ENCODE measurements at regions not wholly inside any gene's neighbourhood (a gene's known extent, or its start where the extent isn't known, plus 50 kb on each side); places are given as distances from the start of the nearest gene placed in this dataset.

GRCh38 chr1:65687428-65688214, 105.1 kb upstream of the PDE4B start:
- DNase-seq = peak; percentile 77

DNA sequence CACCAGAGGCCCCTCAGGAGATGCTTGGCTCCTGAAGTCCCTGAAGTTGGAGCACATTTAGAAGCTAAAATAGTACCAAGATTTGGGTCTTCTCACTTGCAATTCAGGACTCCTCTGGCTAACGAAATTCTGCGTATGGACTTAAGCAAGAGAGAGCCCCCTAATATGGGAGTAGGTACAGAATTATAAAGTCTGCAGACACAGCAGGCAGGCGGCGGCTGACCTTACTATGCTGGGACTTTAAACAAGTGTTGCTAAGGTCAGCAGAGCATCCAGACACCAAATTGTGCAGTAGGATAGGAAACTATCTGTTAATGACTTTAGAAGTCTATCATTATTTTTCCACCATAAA, 104.5 kb upstream of the PDE4B start:
- DNase-seq = no peak

- no peak for DNase-seq
Measured at GRCh38 chr1:65688848-65689247, 103.8 kb upstream of the PDE4B start.

- no peak for DNase-seq
Measured at GRCh38 chr1:65691152-65691900, 101.4 kb upstream of the PDE4B start.

DNA sequence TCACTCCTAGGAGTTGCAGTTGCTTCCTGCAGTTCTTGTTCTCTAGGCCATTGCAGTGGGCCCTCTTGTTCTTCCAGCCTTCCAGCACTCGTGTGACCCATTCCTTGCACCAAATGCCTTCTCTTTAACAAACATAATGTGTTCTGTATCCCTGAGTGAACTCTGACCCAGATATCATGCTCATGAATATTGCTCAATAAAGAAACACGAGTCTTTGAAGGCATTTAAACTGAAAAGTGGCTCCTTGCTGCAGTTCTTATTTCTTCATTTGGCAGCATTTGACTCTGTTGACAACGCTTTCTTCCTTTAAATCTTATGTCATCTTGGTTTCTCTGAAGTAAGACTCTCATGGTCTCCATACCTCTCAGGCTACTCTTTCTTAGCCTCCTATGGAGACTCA, 100.7 kb upstream of the PDE4B start:
- DNase-seq = no peak

- DNase-seq = no peak
Measured at GRCh38 chr1:65694126-65694525, 98.6 kb upstream of the PDE4B start.

- no peak for DNase-seq
Measured at GRCh38 chr1:65694933-65695332, 97.8 kb upstream of the PDE4B start.

DNA sequence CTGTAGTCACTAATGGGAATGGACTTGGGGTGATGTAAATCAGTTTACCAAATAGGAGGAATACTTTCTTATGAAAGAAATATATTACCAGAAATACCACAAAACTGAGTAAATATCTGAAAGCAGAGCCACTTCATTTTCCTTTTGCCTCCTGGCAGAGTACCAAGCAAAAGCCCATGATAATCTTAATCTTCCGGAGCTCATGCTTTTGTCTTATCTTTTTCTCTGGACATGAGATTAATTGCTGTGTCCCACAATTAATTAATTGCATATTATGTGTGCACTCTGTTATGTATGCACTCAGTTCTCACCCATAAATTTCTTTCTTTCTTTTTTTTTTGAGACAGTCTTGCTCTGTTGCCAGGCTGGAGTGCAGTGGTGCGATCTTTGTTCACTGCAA, 94.1 kb upstream of the PDE4B start:
- DNase-seq = no peak

DNA sequence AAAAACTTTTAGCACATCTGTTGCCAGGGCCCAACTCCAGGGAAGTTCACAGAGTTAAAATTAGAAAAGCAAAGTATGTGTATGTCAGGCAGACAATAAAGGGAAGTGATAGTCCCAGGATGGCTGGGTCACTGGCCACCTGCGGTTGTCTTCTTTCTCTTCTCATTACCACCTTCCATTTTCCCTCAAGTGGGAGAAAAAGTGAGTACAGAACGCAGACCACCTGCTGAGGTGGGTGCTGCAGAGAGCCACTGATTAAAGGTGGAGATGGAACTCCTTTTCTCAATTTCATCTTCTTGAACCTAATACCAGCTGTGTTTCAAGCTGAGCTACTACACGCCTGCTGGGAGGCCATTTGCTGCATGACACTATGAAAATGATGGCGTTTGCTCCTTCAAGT, 88.8 kb upstream of the PDE4B start:
- no peak for DNase-seq

- DNase-seq = no peak
Measured at GRCh38 chr1:65704318-65704717, 88.4 kb upstream of the PDE4B start.

GRCh38 chr1:65717815-65718454, 74.8 kb upstream of the PDE4B start:
- DNase-seq = no peak

GRCh38 chr1:65719391-65719790, 73.3 kb upstream of the PDE4B start:
- DNase-seq = no peak

- no peak for DNase-seq
Measured at GRCh38 chr1:65722461-65722860, 70.2 kb upstream of the PDE4B start.

DNA sequence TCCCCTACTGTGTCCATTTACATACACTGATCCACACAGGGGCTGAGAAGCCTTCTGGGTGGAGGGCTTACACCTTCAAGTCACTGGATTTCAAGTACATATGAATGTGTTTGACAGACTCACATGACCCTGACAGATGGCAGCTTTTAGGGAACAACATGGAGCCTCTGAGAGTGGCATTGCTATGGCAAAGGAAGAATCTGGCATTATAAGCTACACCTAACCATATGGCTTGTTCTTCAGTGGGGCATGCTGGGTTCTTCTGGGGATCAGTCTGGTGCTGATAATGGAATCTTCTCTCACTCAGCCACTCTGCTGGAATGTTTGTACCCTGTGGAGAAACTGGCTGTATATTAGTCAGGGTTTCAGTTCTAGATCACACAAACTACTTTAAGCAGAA, 68.5 kb upstream of the PDE4B start:
- no peak for DNase-seq

- DNase-seq = no peak
Measured at GRCh38 chr1:65725064-65725463, 67.6 kb upstream of the PDE4B start.

DNA sequence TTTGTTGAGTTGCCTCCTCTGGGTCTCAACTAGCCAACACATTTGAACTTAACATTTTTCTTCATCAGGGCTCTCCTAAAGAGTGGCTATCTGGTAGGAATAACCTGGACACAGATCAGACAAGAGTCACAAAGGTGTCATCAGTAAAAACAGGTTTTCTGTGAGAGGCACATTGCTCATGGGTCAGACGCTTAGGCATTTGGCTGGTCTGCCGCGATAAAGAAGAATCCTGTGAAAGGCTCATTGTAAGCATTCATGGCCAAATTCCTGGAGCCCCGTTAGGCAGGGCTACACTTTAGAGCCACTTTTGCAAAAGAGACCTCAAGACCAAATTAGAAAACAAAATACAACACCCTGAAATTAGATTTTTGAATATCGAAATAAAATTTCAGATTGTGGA, 64.2 kb upstream of the PDE4B start:
- no peak for DNase-seq

DNA sequence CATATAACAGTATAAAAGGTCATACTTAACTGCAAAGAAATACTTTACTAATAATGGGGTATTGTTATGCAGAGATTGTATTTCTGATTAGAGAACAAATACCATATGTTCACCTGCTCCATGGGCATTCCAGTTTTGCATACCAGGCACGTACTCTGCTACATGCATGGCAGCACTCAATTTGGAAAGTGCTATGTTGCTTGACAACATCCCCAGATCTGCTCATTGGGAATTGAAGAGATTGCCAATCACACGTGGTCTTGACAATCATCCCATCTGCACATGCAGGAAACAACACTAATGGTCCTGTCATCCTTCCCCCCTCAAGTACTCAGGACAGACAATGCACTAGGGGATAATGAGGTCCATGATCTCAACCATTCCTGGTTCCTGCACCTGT, 63.4 kb upstream of the PDE4B start:
- no peak for DNase-seq

DNA sequence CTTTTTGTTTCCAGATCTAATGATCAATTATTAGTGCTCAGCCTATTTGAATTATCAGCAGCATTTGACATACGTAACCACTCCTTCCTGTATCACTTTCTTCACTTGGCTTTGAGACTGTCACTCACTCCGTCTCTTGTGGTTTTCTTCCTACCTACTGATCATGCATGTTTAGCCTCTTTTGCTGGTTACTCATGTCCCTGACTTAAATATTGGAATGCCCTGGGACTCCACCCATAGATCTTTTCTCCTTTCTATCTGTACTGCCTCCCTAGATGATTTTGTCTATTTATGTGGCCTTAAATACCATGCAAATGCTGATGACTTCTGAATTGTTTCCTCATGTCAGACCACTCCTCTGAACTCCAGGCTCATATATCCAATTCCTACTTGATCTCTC, 57.7 kb upstream of the PDE4B start:
- no peak for DNase-seq

- no peak for DNase-seq
Measured at GRCh38 chr1:65741993-65742392, 50.7 kb upstream of the PDE4B start.
